Gastroesophageal sphincter (tissue), 4 donors: ENCODE measurements at regions not wholly inside any gene's neighbourhood (a gene's known extent, or its start where the extent isn't known, plus 50 kb on each side); places are given as distances from the start of the nearest gene placed in this dataset.

Experiments
- ATAC-seq: fragments of 150-250 bp; one replicate; pipeline ENCODE4 v1.9.1; 2016; ENCODE audit warnings: mild to moderate bottlenecking, moderate library complexity
- H3K27ac ChIP-seq, 4 donors: fragments of 200-600 bp; sonication (generic) in 3 of 4; 1 replicate in 3 of 4; 2 replicates in 1 of 4; pipeline ENCODE4 v1.5.1; 2016 to 2019
- H3K27me3 ChIP-seq: fragments of 200-600 bp; sonication (generic); one replicate; pipeline ENCODE4 v1.5.1; 2019
- H3K36me3 ChIP-seq, 2 donors: fragments of 200-600 bp; sonication (generic); one replicate each; pipeline ENCODE4 v1.5.1; 2019; ENCODE audit warnings: control low read depth in 1 of 2
- H3K4me1 ChIP-seq, 3 donors: fragments of 200-600 bp; sonication (generic); 1 replicate in 2 of 3; 2 replicates in 1 of 3; pipeline ENCODE4 v1.5.1; 2016 to 2019; ENCODE audit warnings: control low read depth in 2 of 3
- H3K4me3 ChIP-seq, 2 donors: fragments of 200-600 bp; sonication (generic); one replicate each; pipeline ENCODE4 v1.5.1; 2019; ENCODE audit warnings: mild to moderate bottlenecking in 1 of 2, moderate library complexity in 1 of 2
- H3K9me3 ChIP-seq, 3 donors: fragments of 200-600 bp; sonication (generic); one replicate each; pipeline ENCODE4 v1.5.1; 2017 to 2019; ENCODE audit warnings: control low read depth in 2 of 3
- CTCF ChIP-seq, 4 experiments: fragments of 200-600 bp in 2 of 4; fragments of 450-650 bp in 2 of 4; sonication (generic) in 1 of 4; IDR thresholded peaks; one replicate each; pipeline ENCODE4 v1.5.1; 2017 to 2019; ENCODE audit warnings: antibody characterized with exemption in 4 of 4, mild to moderate bottlenecking in 2 of 4, moderate library complexity in 2 of 4
- EP300 ChIP-seq: sonication (generic); formaldehyde crosslinking; IDR thresholded peaks from one replicate; pipeline ENCODE4 v1.6.1; 2017; ENCODE audit warnings: antibody characterized with exemption, mild to moderate bottlenecking
- POLR2A ChIP-seq, 2 donors: fragments of 450-650 bp; IDR thresholded peaks; one replicate each; pipeline ENCODE4 v1.6.1; 2017; ENCODE audit warnings: antibody characterized with exemption in 2 of 2, mild to moderate bottlenecking in 2 of 2, moderate library complexity in 1 of 2
- POLR2AphosphoS5 ChIP-seq: sonication (generic); formaldehyde crosslinking; IDR thresholded peaks from one replicate; pipeline ENCODE4 v1.6.1; 2017; ENCODE audit warnings: antibody characterized with exemption
- WGBS, 2 donors: methylation state at CpG; one replicate each; pipeline ENCODE4 v1.1.5; 2018; ENCODE audit warnings: low coverage in 1 of 2; 5-methylcytosine and 5-hydroxymethylcytosine counted together

- Histone ChIP-seq H3K36me3 (no peaks in the 10 kb centered on the region), H3K4me1 (no peaks in the 10 kb centered on the region), H3K9me3 (no peaks in the 10 kb centered on the region), H3K27me3 (no peaks in the 10 kb centered on the region), H3K27ac (no peak overlapping the region), H3K4me3 (no peak overlapping the region)
- ATAC-seq: no peak
- TF ChIP-seq POLR2A (IDR thresholded peaks at IDR 0.05): no peak
- TF ChIP-seq POLR2AphosphoS5: no peak
- no peak for TF ChIP-seq EP300
- WGBS, 2 donors: 90 to 100% methylated on average over 1 of the region's 1 CpG
These were observed 341.9 kb upstream of the RORA start for GRCh38 chr15:61571026-61571425.

GRCh38 chr15:61564785-61565184 is 335.7 kb upstream of the RORA start:
- no peak for TF ChIP-seq EP300
- TF ChIP-seq POLR2AphosphoS5: no peak
- no peak for TF ChIP-seq CTCF (IDR thresholded peaks at IDR 0.05)
- TF ChIP-seq POLR2A (IDR thresholded peaks at IDR 0.05): no peak
- Histone ChIP-seq H3K9me3 (no peaks in the 10 kb centered on the region), H3K27ac (no peak overlapping the region), H3K4me1 (no peaks in the 10 kb centered on the region), H3K36me3 (no peaks in the 10 kb centered on the region), H3K27me3 (no peaks in the 10 kb centered on the region), H3K4me3 (no peak overlapping the region)
- WGBS, 2 donors: 73 to 74% methylated on average over 3 of the region's 3 CpGs
- ATAC-seq: no peak

- peak; percentile 89 for ATAC-seq
- H3K27me3 ChIP-seq: no peaks in the 10 kb centered on the region
- peak overlapping the region in 3 of 4 donors; percentile 28 to 68 (median 51) for H3K27ac ChIP-seq
- H3K36me3 ChIP-seq: no peaks in the 10 kb centered on the region
- H3K4me3 ChIP-seq: no peak overlapping the region
- peak; percentile 70 for TF ChIP-seq POLR2AphosphoS5
- no peak for TF ChIP-seq EP300
- H3K4me1 ChIP-seq: no peaks in the 10 kb centered on the region
- no peaks in the 10 kb centered on the region for H3K9me3 ChIP-seq
- 55 to 85% methylated on average over 3 to 6 of the region's 6 CpGs for WGBS, 2 donors
These were observed 329.4 kb upstream of the RORA start for GRCh38 chr15:61558172-61559136.

- TF ChIP-seq CTCF (IDR thresholded peaks at IDR 0.05) (no peak), EP300 (no peak), POLR2A (IDR thresholded peaks at IDR 0.05) (no peak), POLR2AphosphoS5 (no peak)
- 49 to 66% methylated on average over 3 to 5 of the region's 5 CpGs for WGBS, 2 donors
- no peak for ATAC-seq
These were observed 327.0 kb upstream of the RORA start for GRCh38 chr15:61556037-61556648.

GRCh38 chr15:61549727-61550126 is 320.6 kb upstream of the RORA start:
- TF ChIP-seq EP300 (no peak), POLR2AphosphoS5 (no peak), POLR2A (IDR thresholded peaks at IDR 0.05) (no peak), CTCF (IDR thresholded peaks at IDR 0.05) (no peak)
- ATAC-seq: no peak
- 33 to 40% methylated on average over 1 of the region's 1 CpG for WGBS, 2 donors

More at GRCh38 chr15:61556037-61556648, 327.0 kb upstream of the RORA start:
- Histone ChIP-seq H3K4me1 (no peaks in the 10 kb centered on the region), H3K4me3 (no peak overlapping the region), H3K9me3 (no peaks in the 10 kb centered on the region), H3K27ac (no peak overlapping the region), H3K27me3 (no peaks in the 10 kb centered on the region), H3K36me3 (no peaks in the 10 kb centered on the region)

More at GRCh38 chr15:61549727-61550126, 320.6 kb upstream of the RORA start:
- no peaks in the 10 kb centered on the region for H3K36me3 ChIP-seq
- H3K9me3 ChIP-seq: no peaks in the 10 kb centered on the region
- H3K27me3 ChIP-seq: no peaks in the 10 kb centered on the region
- no peak overlapping the region for H3K27ac ChIP-seq
- H3K4me1 ChIP-seq: no peaks in the 10 kb centered on the region
- H3K4me3 ChIP-seq: no peak overlapping the region
